CD14-positive monocyte (primary cell): ENCODE measurements at regions not wholly inside any gene's neighbourhood (a gene's known extent, or its start where the extent isn't known, plus 50 kb on each side); places are given as distances from the start of the nearest gene placed in this dataset.

Source experiments
- DNase-seq, 3 donors: peaks; one replicate each; pipeline ENCODE4 v3.0.0-alpha.2; 2011 to 2022
- H2AFZ ChIP-seq: 2 replicates; pipeline ENCODE4 v1.6.0; 2012; ENCODE audit warnings: mild to moderate bottlenecking, low read depth, low read length, inconsistent platforms; ENCODE audit not compliant: insufficient read depth, poor library complexity, severe bottlenecking
- H3K27ac ChIP-seq, 2 donors: 1 replicate in 1 of 2; 2 replicates in 1 of 2; pipeline ENCODE4 v1.5.1; 2012 to 2013; ENCODE audit warnings: low read length in 2 of 2, control low read depth in 1 of 2, inconsistent platforms in 1 of 2, low read depth in 1 of 2, mild to moderate bottlenecking in 1 of 2
- H3K27me3 ChIP-seq, 2 donors: one replicate each; pipeline versions ENCODE4 v1.6.0 to v1.6.1; 2011 to 2013; ENCODE audit warnings: low read length in 2 of 2; ENCODE audit not compliant: control insufficient read depth in 2 of 2, insufficient read depth in 2 of 2
- H3K36me3 ChIP-seq, 2 donors: replicated peaks in 1 of 2; 1 replicate in 1 of 2; 2 replicates in 1 of 2; pipeline versions ENCODE4 v1.5.1 to v1.6.1; 2012 to 2013; ENCODE audit warnings: low read length in 2 of 2, control low read depth in 1 of 2, inconsistent platforms in 1 of 2, mild to moderate bottlenecking in 1 of 2; ENCODE audit not compliant: insufficient read depth in 2 of 2, control insufficient read depth in 1 of 2
- H3K4me1 ChIP-seq, 2 donors: 1 replicate in 1 of 2; 2 replicates in 1 of 2; pipeline versions ENCODE4 v1.5.1 to v1.6.1; 2012 to 2013; ENCODE audit warnings: low read length in 2 of 2, control low read depth in 1 of 2, inconsistent platforms in 1 of 2, mild to moderate bottlenecking in 1 of 2, moderate library complexity in 1 of 2; ENCODE audit not compliant: insufficient read depth in 2 of 2, control insufficient read depth in 1 of 2
- H3K4me2 ChIP-seq: replicated peaks from 2 replicates; pipeline ENCODE3; 2012; ENCODE audit warnings: low read length, moderate library complexity, mild to moderate bottlenecking; ENCODE audit not compliant: poor library complexity, severe bottlenecking; ENCODE audit errors: extremely low read depth
- H3K4me3 ChIP-seq, 3 experiments: fragments of 200-600 bp in 1 of 3; sonication (generic) in 1 of 3; replicated peaks in 1 of 3; 1 replicate in 2 of 3; 2 replicates in 1 of 3; pipeline ENCODE4 v1.5.1; 2011 to 2013; ENCODE audit warnings: low read length in 3 of 3, mild to moderate bottlenecking in 3 of 3, control low read depth in 2 of 3, low read depth in 2 of 3, inconsistent platforms in 1 of 3, moderate library complexity in 1 of 3
- H3K79me2 ChIP-seq: 2 replicates; pipeline ENCODE4 v1.6.0; 2012; ENCODE audit warnings: mild to moderate bottlenecking, control low read depth, inconsistent platforms, low read length, moderate library complexity; ENCODE audit not compliant: insufficient read depth
- H3K9ac ChIP-seq: 2 replicates; pipeline ENCODE4 v1.6.0; 2017; ENCODE audit warnings: low read length, mild to moderate bottlenecking; ENCODE audit not compliant: insufficient read depth, poor library complexity, severe bottlenecking
- H3K9me3 ChIP-seq, 2 donors: replicated peaks in 1 of 2; 1 replicate in 1 of 2; 2 replicates in 1 of 2; pipeline versions ENCODE4 v1.5.1 to v1.6.1; 2012 to 2013; ENCODE audit warnings: low read length in 2 of 2, control low read depth in 1 of 2; ENCODE audit not compliant: control insufficient read depth in 1 of 2, insufficient read depth in 1 of 2
- H4K20me1 ChIP-seq: 2 replicates; pipeline ENCODE4 v1.6.0; 2012; ENCODE audit warnings: mild to moderate bottlenecking, low read length, control low read depth, moderate library complexity; ENCODE audit not compliant: insufficient read depth
- H3K27ac Mint-ChIP-seq, 7 donors: one replicate each; pipeline ENCODE4 v1.8.0; 2020; ENCODE audit warnings: mild to moderate bottlenecking in 7 of 7, mixed read lengths in 7 of 7, moderate library complexity in 6 of 7, inconsistent platforms in 2 of 7
- H3K27me3 Mint-ChIP-seq, 3 donors: one replicate each; pipeline ENCODE4 v1.8.0; 2021 to 2022; ENCODE audit warnings: low read depth in 3 of 3, mild to moderate bottlenecking in 3 of 3, mixed read lengths in 3 of 3, moderate library complexity in 3 of 3, inconsistent platforms in 1 of 3
- H3K36me3 Mint-ChIP-seq, 2 donors: one replicate each; pipeline ENCODE4 v1.8.0; 2020; ENCODE audit warnings: mixed read lengths in 2 of 2, inconsistent platforms in 1 of 2, mild to moderate bottlenecking in 1 of 2
- H3K4me1 Mint-ChIP-seq: one replicate; pipeline ENCODE4 v1.8.0; 2020; ENCODE audit warnings: mild to moderate bottlenecking, mixed read lengths
- H3K4me3 Mint-ChIP-seq, 2 donors: one replicate each; pipeline ENCODE4 v1.8.0; 2020; ENCODE audit warnings: mild to moderate bottlenecking in 2 of 2, mixed read lengths in 2 of 2, moderate library complexity in 1 of 2
- H3K9me3 Mint-ChIP-seq, 7 donors: one replicate each; pipeline ENCODE4 v1.8.0; 2020 to 2022; ENCODE audit warnings: mixed read lengths in 7 of 7, mild to moderate bottlenecking in 6 of 7, moderate library complexity in 6 of 7, inconsistent platforms in 2 of 7
- CTCF ChIP-seq: fragments of 200-600 bp; IDR thresholded peaks from one replicate; pipeline ENCODE4 v1.8.0; 2022; ENCODE audit warnings: antibody characterized with exemption, mild to moderate bottlenecking
- WGBS: methylation state at CpG from one replicate; pipeline ENCODE4 v1.1.5; 2013; ENCODE audit warnings: missing lambda C conversion rate; ENCODE audit not compliant: insufficient coverage; 5-methylcytosine and 5-hydroxymethylcytosine counted together
- intact Hi-C, 2 donors: fragments of 100-400 bp; cut with micrococcal nuclease; formaldehyde crosslinking; loops; one replicate each; pipeline versions ENCODE4 v1.15.0 to v1.15.1; 2023

GRCh38 chr10:120984221-120984620, 133.1 kb downstream of the WDR11 start:
- Histone ChIP-seq H3K27ac (no peak overlapping the region), H3K4me1 (peaks cover 7% of the 10 kb centered on the region in 2 donors), H3K4me2 (no peak overlapping the region), H2AFZ (no peak overlapping the region), H4K20me1 (no peaks in the 10 kb centered on the region), H3K4me3 (no peak overlapping the region), H3K79me2 (no peaks in the 10 kb centered on the region), H3K36me3 (no peaks in the 10 kb centered on the region), H3K9me3 (peaks cover 25 to 39% of the 10 kb centered on the region in 2 donors), H3K9ac (no peak overlapping the region), H3K27me3 (peaks cover 43 to 63% of the 10 kb centered on the region in 2 donors)
- H3K9me3 Mint-ChIP-seq: peaks cover 17 to 41% (median 32%) of the 10 kb centered on the region in 7 donors
- H3K4me3 Mint-ChIP-seq: peak overlapping the region in 1 of 2 donors; percentile 44
- DNase-seq: no peak
- intact Hi-C loops: no loop called here
- H3K4me1 Mint-ChIP-seq: peaks cover 19% of the 10 kb centered on the region
- H3K36me3 Mint-ChIP-seq: no peaks in the 10 kb centered on the region
- TF ChIP-seq CTCF: no peak
- H3K27me3 Mint-ChIP-seq: peaks cover 33 to 66% (median 59%) of the 10 kb centered on the region in 3 donors
- WGBS: 80% methylated on average over 2 of the region's 4 CpGs
- H3K27ac Mint-ChIP-seq: no peak overlapping the region

- WGBS: 28% methylated on average over 2 of the region's 2 CpGs
- no peak for TF ChIP-seq CTCF
- H3K27me3 Mint-ChIP-seq: peaks cover 11 to 42% (median 27%) of the 10 kb centered on the region in 3 donors
- H3K9me3 ChIP-seq: peaks cover 51 to 62% of the 10 kb centered on the region in 2 donors
- DNase-seq: no peak
- H3K4me1 ChIP-seq: peaks cover 7% of the 10 kb centered on the region in 2 donors
- H2AFZ ChIP-seq: peak overlapping the region; percentile 52
- H3K27ac ChIP-seq: no peak overlapping the region
- H3K4me3 Mint-ChIP-seq: peak overlapping the region; percentile 59 to 78
- no peaks in the 10 kb centered on the region for H3K36me3 ChIP-seq
- no peaks in the 10 kb centered on the region for H3K79me2 ChIP-seq
- H4K20me1 ChIP-seq: no peaks in the 10 kb centered on the region
- H3K4me3 ChIP-seq: peak overlapping the region in 1 of 3 experiments; percentile 19
- H3K9me3 Mint-ChIP-seq: peaks cover 30 to 67% (median 58%) of the 10 kb centered on the region in 7 donors
- H3K4me1 Mint-ChIP-seq: peaks cover 16% of the 10 kb centered on the region
- no peak overlapping the region for H3K9ac ChIP-seq
- peaks cover 12 to 32% of the 10 kb centered on the region in 2 donors for H3K27me3 ChIP-seq
- H3K4me2 ChIP-seq: peak overlapping the region; percentile 46
- intact Hi-C loops: no loop called here
- H3K36me3 Mint-ChIP-seq: no peaks in the 10 kb centered on the region
- H3K27ac Mint-ChIP-seq: peak overlapping the region in 1 of 7 donors; percentile 60
Measured at GRCh38 chr10:120987359-120987758, 136.2 kb downstream of the WDR11 start.
